ENCODE measurements at regions not wholly inside any gene's neighbourhood (a gene's known extent, or its start where the extent isn't known, plus 50 kb on each side); places are given as distances from the start of the nearest gene placed in this dataset.

- no peak for DNase-seq (ENCODE audit: low read depth)
These were observed 514.9 kb downstream of the RASEF start for GRCh38 chr9:82547995-82548394.

- no peak for DNase-seq (ENCODE audit: low read depth)
These were observed 513.6 kb downstream of the RASEF start for GRCh38 chr9:82549174-82549821.

GRCh38 chr9:82552784-82553183, 510.2 kb downstream of the RASEF start:
- DNase-seq (ENCODE audit: low read depth), result no peak

GRCh38 chr9:82553654-82554366, 509.1 kb downstream of the RASEF start:
- DNase-seq (ENCODE audit: low read depth), result no peak

- DNase-seq (ENCODE audit: low read depth), result no peak
These were observed 508.6 kb downstream of the RASEF start for GRCh38 chr9:82554381-82554780.

- DNase-seq (ENCODE audit: low read depth), result no peak
These were observed 507.9 kb downstream of the RASEF start for GRCh38 chr9:82555031-82555430.

- DNase-seq (ENCODE audit: low read depth), result no peak
These were observed 507.4 kb downstream of the RASEF start for GRCh38 chr9:82555431-82556051.

GRCh38 chr9:82558346-82558745, 504.6 kb downstream of the RASEF start:
- no peak for DNase-seq (ENCODE audit: low read depth)

- DNase-seq (ENCODE audit: low read depth), result no peak
These were observed 503.9 kb downstream of the RASEF start for GRCh38 chr9:82558855-82559630.

GRCh38 chr9:82560036-82560435, 502.9 kb downstream of the RASEF start:
- DNase-seq (ENCODE audit: low read depth), result no peak

GRCh38 chr9:82560457-82560904, 502.5 kb downstream of the RASEF start:
- no peak for DNase-seq (ENCODE audit: low read depth)

- DNase-seq (ENCODE audit: low read depth), result no peak
These were observed 499.8 kb downstream of the RASEF start for GRCh38 chr9:82563094-82563493.

- DNase-seq (ENCODE audit: low read depth), result no peak
These were observed 499.1 kb downstream of the RASEF start for GRCh38 chr9:82563841-82564240.

- no peak for DNase-seq (ENCODE audit: low read depth)
These were observed 497.6 kb downstream of the RASEF start for GRCh38 chr9:82565188-82565969.

GRCh38 chr9:82567953-82568352, 495.0 kb downstream of the RASEF start:
- DNase-seq (ENCODE audit: low read depth), result no peak

- DNase-seq (ENCODE audit: low read depth), result no peak
These were observed 492.7 kb downstream of the RASEF start for GRCh38 chr9:82570226-82570625.

GRCh38 chr9:82571540-82571939, 491.4 kb downstream of the RASEF start:
- no peak for DNase-seq (ENCODE audit: low read depth)

GRCh38 chr9:82572146-82572545, 490.8 kb downstream of the RASEF start:
- DNase-seq (ENCODE audit: low read depth), result no peak

GRCh38 chr9:82574911-82575310, 488.0 kb downstream of the RASEF start:
- no peak for DNase-seq (ENCODE audit: low read depth)

- no peak for DNase-seq (ENCODE audit: low read depth)
These were observed 482.0 kb downstream of the RASEF start for GRCh38 chr9:82580921-82581320.

- no peak for DNase-seq (ENCODE audit: low read depth)
These were observed 481.4 kb downstream of the RASEF start for GRCh38 chr9:82581516-82581915.

All from forelimb muscle (tissue), 1 donor.